Daoy (cell line): ENCODE measurements at regions not wholly inside any gene's neighbourhood (a gene's known extent, or its start where the extent isn't known, plus 50 kb on each side); places are given as distances from the start of the nearest gene placed in this dataset.
"Not testable (repeated sequence)": the region's sequence is repeated elsewhere in the genome, so short reads cannot be mapped to it uniquely, and the experiment has no call there.

Experiments used
- DNase-seq: peaks from one replicate; pipeline ENCODE4 v3.0.0-alpha.2; 2015; ENCODE audit warnings: low read depth

DNA sequence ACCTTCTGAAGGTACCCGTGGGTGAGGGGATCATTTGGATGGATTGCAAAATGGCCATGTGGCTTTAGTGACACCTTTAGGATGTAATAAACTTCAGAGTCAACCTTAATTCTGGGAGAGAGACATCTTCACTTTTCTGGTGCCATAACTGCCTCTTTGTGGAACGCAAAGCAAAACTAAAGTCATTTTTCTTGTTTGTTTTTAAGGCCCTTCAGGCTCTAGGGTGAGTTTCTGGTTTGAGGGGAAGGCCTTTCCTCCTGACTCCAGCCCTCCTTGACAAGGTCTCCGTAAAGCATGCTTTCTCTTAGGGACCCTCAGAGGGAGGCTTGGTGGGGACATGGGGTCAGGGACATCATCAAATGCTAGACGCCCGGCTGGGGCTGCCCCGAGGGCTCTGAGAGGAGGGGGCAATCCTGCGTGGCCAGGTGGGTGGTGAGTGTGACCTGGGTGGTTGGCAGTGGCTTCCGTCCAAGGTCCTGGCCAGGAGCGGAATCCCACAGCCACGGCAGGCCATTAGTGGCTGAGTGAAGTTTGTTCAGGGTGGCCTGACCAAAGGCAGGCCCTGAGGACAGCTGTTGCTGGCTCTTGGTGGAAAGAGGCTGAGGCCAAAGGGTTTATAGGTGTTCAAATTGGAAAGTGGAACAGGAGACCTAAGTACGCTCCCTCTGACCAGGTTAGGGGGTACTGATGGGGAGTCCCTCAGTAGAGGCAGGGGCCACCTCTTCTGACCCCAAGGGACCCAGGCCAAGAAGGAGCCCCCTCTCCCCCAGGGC, 112.2 kb downstream of the METRNL start:
- DNase-seq = no peak

- DNase-seq = no peak
Observed at GRCh38 chr17:83192161-83192788, 112.9 kb downstream of the METRNL start.

DNA sequence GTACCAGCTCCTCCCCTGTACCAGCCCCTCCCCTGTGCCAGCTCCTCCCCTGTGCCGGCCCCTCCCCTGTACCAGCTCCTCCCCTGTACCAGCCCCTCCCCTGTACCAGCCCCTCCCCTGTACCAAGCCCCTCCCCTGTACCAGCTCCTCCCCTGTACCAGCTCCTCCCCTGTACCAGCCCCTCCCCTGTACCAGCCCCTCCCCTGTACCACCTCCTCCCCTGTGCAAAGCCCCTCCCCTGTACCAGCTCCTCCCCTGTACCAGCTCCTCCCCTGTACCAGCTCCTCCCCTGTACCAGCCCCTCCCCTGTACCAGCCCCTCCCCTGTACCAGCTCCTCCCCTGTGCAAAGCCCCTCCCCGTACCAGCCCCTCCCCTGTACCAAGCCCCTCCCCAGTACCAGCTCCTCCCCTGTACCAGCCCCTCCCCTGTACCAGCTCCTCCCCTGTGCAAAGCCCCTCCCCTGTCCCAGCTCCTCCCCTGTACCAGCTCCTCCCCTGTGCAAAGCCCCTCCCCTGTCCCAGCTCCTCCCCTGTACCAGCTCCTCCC, 113.5 kb downstream of the METRNL start:
- DNase-seq = not testable (repeated sequence)

- peak; percentile 39 for DNase-seq
Observed at GRCh38 chr17:83193336-83194185, 114.2 kb downstream of the METRNL start.

- DNase-seq = no peak
Observed at GRCh38 chr17:83194186-83194561, 114.8 kb downstream of the METRNL start.

DNA sequence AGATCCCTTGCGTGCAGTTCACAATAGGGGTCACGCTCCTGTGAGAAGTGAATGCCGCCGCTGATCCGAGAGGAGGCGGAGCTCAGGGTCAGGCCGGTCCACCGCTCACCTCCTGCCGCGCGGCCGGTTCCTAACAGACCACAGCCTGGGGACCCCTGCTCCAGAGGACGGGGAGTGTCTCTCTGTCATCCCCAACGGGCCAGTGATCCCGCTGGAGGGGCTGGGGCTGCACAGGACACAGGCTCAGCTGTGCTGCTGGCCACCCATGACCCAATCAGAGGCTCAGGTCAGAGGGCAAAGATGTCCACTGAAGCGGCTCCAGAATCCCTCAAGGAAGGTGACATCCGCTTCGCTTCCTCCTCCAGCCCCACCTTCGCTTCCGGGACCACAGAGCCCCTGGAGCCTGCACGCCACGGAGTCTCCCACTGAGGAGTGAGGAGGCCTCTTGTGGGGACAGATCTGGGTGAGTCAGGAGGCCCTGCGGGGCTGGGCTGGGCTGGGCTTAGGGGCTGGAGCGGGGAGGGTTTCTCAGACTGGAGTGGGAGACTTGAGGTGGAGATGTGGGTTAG, 115.4 kb downstream of the METRNL start:
- peak; percentile 82 for DNase-seq

DNA sequence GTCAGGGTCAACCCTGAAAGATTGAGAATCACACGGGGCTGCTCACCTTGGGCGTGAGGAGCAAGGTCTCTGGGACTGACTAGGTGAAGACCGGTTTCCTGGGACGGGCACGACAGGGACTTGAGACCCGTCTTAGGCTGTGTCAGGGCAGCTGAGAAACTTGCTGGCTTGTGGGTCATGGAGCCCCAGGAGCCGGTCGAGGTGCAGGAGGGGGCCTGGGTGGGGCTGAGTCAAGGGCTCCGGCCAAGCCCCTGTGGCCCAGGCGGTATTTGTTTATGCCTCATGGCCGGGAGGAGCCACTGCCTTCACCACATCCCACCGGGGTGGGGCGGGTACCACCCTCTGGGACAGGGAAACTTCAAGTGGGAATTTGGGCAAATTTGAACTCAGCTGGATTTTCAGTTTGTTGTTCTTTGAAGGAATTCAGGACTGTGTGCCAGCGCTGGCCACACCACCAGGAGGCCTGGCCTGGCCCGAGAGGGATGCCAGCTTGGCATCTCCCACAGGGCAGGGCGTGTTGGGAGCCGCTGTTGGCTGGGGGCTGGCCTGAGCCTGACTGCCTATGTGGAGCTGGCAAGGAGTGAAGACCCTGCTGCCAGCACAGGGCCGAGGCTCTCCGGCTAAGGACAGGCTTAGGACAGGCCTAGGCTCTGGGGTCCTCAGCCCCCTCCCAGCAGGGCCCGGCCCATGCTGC, 116.1 kb downstream of the METRNL start:
- DNase-seq = peak; percentile 78

DNA sequence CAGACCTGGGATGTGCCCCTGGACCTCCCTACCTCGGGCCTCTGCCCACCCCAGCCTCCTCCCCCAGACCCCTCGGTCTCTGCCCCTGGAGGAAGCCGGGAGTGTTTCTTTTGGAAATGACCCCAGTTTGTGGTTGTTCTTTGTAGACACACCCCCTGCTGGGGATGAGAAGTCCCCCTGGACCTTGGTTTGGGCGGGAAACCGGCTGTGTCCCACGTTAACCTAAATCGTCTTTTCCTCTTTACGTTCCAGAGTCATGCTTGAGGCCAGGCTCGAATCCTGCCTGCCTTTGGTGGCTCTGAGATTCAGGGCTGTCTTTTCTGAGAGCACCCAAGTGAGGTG, 116.6 kb downstream of the METRNL start:
- peak; percentile 82 for DNase-seq

GRCh38 chr17:83196366-83196765, 117.0 kb downstream of the METRNL start:
- no peak for DNase-seq

- DNase-seq = no peak
Observed at GRCh38 chr17:83196973-83197880, 117.8 kb downstream of the METRNL start.

GRCh38 chr17:83198366-83199341, 119.2 kb downstream of the METRNL start:
- DNase-seq = no peak

DNA sequence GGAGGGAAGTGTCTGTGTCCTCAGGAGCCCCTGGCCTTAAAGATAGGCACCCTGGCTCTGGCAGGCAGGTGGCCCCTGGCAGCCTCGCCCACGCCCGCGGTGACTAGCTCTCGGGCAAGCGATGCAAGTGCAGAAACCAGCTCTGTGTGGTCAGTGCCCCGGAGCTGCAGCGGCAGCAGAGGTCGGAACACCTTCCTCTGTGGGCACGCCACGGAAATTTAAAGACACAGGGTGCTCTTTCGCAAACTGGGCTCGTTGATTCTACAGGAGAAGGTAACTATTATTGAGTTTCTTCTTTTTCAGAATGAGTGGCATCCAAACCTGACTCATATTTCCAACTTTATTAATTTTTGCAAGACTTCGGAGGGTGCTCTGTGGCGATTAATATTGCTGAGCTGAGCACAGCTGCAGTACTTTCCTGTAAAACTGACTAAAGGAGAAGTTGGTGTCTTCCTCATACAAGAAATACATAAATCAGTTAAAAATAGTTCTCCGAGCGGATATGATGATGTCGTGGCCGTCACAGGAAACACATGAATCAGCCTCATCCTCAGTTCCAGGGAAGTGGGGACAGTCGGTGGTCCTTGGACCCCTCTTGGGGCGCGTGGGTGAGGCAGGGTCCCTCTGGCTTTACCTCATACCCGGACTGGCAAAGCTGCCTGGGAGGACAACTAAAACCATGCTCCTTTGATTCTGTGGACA, 120.2 kb downstream of the METRNL start:
- DNase-seq = no peak

- peak; percentile 50 for DNase-seq
Observed at GRCh38 chr17:83200231-83200699, 120.9 kb downstream of the METRNL start.

DNA sequence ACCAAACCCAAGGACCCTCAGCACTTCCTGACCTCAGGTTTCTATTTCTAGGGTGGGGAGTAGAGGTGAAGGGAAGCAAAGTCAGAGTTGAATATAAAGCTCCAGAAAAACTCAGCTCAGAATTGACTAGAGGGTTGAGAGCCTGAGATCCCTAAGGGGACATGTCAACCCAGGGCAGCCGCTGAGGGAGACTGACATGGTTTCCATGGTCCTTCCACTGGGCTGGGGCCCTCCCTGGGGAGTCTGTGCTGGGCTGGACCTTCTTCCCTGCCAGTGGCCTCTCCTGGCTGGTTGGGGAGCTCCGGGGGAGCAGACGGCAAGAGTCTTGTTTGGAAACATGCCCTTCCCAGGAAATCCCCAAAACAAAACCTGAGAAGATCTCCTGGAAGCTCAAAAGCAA, 121.3 kb downstream of the METRNL start:
- DNase-seq = no peak

- no peak for DNase-seq
Observed at GRCh38 chr17:83201206-83202001, 122.0 kb downstream of the METRNL start.

GRCh38 chr17:83202002-83203000, 122.9 kb downstream of the METRNL start:
- DNase-seq = no peak
